Astrocyte of the cerebellum (primary cell): ENCODE measurements at regions not wholly inside any gene's neighbourhood (a gene's known extent, or its start where the extent isn't known, plus 50 kb on each side); places are given as distances from the start of the nearest gene placed in this dataset.
A peak's percentile ranks its signal among the peaks of the same experiment; 100 is the strongest.

Source experiments
- DNase-seq: peaks from one replicate; pipeline ENCODE4 v3.0.0-alpha.2; 2011; ENCODE audit warnings: low read depth
- H3K4me3 ChIP-seq: 2 replicates; pipeline ENCODE4 v1.5.1; 2011; ENCODE audit warnings: mild to moderate bottlenecking, low read depth, low read length, moderate library complexity
- in situ Hi-C: cut with HindIII; loops from 2 replicates; pipeline ENCODE4 v1.10.0; 2017; ENCODE audit warnings: low sequenced_read_pairs
- TF ChIP-seq, protein P1 (sequence below): IDR thresholded peaks from 2 replicates; pipeline ENCODE4 v1.5.1; 2012; ENCODE audit warnings: low read length, low read depth, moderate library complexity, mild to moderate bottlenecking; ENCODE audit errors: missing control alignments

DNA sequence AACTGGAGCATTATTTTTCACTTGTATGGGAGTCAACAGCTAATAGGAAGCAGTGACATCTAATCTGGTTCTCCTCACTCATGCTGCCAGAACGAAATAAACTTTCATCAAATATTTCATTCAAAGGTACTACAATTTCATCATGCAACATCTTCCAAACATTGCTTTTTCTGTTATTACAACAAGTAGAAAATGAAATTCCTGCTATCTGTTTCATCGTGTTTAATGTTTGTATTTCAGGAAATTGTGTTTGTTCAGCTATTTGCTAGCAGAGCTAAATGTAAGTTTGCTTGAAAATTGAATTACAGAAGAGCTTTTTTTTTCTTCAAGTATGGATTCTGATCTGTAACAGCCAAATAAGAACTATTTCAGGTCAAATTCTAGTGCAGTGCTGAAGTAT is 90.1 kb downstream of the SLITRK6 start:
- no peak for DNase-seq
- in situ Hi-C loops = no loop called here
- TF ChIP-seq, protein P1, sequence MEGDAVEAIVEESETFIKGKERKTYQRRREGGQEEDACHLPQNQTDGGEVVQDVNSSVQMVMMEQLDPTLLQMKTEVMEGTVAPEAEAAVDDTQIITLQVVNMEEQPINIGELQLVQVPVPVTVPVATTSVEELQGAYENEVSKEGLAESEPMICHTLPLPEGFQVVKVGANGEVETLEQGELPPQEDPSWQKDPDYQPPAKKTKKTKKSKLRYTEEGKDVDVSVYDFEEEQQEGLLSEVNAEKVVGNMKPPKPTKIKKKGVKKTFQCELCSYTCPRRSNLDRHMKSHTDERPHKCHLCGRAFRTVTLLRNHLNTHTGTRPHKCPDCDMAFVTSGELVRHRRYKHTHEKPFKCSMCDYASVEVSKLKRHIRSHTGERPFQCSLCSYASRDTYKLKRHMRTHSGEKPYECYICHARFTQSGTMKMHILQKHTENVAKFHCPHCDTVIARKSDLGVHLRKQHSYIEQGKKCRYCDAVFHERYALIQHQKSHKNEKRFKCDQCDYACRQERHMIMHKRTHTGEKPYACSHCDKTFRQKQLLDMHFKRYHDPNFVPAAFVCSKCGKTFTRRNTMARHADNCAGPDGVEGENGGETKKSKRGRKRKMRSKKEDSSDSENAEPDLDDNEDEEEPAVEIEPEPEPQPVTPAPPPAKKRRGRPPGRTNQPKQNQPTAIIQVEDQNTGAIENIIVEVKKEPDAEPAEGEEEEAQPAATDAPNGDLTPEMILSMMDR = no peak
- no peak overlapping the region for H3K4me3 ChIP-seq

DNA sequence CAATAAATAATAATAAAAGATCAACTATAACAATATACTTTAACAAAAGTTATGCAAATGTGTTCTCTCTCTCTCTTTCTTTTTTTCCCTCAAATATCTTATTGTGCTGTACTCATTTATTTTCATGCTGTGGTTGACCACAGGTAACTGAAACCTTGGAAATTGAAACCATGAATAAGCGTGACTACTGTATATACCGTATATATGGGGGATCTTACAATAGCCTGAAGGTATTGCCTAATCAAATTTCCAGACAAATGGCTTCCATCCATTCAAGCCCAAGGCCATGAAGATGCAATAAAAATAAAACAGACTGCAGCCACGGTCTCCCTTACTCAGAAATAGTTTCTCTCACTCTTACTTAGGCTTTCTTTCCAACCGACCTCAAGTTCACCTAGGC is 98.3 kb downstream of the SLITRK6 start:
- DNase-seq = peak; percentile 23
- in situ Hi-C loops = no loop called here
- TF ChIP-seq, protein P1 = no peak
- no peak overlapping the region for H3K4me3 ChIP-seq

DNA sequence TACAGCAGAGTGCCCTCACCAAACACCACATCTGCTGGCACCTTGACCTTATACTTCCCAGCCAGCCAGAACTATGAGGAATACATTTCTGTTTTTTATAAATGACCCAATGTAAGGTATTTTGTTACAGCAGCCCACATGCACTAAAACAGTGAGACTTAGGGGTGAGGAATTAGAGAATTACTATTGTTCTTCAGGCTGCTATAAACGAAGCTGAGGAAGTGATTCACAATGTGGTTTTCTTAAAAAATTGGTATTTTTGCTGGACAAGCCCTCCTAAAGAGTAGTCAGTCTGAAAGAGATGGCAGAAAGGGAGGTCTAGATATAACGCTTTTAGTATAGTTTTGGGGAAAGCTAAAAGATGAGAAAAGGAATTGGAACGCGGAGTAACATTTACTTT is 101.0 kb downstream of the SLITRK6 start:
- in situ Hi-C loops = no loop called here
- TF ChIP-seq, protein P1 = no peak
- no peak overlapping the region for H3K4me3 ChIP-seq
- DNase-seq = no peak

DNA sequence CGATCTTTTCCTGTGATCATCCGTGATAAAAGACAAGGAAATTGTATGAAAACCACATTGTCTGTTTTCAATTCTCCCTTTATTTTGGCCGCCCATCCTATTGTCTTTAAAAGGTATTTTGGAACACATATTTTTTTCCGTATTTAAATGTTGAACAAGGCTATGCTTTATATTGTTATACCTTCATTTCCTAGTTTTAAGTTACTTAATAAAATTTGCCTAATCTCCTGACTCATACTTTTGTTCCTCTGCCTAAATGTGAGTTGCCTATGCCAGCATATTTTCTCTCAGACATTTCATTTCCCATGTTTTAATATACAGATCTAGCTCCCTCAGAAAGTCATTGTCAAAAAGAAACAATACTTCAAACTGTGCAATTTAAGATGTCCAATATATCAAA is 104.2 kb downstream of the SLITRK6 start:
- in situ Hi-C loops = no loop called here
- no peak overlapping the region for H3K4me3 ChIP-seq
- no peak for DNase-seq
- TF ChIP-seq, protein P1 = no peak

DNA sequence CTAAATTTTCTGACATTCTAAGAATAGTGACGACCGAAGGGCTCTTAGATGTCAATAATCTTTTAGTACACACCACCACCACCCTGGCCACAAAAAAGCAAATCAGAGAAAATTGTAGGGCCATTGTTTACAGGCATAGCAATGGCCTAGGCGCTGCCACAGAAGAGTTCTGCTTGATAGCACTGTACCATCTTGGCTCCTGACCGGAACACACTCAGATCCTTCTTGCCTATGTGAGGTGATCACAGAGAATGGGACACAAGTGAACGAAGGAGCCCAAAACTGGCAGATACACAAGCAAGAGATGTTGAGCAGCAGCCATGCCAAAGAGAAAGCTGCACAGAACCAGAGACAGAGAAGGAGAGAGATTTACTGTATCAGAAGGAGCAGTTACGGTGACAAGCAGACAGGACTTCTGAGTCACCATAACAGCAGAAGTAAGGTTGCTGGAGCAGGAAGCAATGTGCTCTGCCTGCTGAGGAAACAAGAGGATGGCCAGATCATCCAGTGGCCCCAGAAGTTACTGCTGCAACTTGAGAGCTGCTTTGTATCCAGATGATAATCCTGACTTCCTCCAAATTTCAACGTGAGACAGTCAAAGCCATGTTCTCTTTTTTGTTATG is 105.2 kb downstream of the SLITRK6 start:
- in situ Hi-C loops = no loop called here
- TF ChIP-seq, protein P1 = no peak
- DNase-seq = no peak
- no peak overlapping the region for H3K4me3 ChIP-seq

DNA sequence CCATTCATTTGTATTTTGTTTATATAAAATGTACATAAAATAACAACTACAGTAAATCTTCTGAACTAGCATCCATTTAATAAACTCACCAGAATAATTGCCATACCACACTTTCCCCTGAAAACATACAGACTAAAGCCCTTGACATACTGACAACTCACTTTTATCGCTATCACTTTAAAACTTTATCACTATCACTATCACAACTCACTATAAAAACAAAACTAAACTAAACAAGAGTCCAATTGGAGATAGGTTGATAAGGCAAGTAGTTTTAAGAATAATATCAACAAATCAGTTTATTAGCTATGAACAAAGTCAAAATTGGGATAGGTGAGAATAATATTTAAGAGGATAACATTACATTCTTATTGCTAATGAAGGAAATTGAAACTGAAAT is 108.9 kb downstream of the SLITRK6 start:
- no peak overlapping the region for H3K4me3 ChIP-seq
- TF ChIP-seq, protein P1 = no peak
- in situ Hi-C loops = no loop called here
- DNase-seq = no peak
